PC-3 (cell line): ENCODE measurements at regions not wholly inside any gene's neighbourhood (a gene's known extent, or its start where the extent isn't known, plus 50 kb on each side); places are given as distances from the start of the nearest gene placed in this dataset.

Source experiments
- ATAC-seq: fragments of 200-7000 bp; cut with Tn5 transposase; 2 replicates; pipeline ENCODE4 v1.9.1; 2020; ENCODE audit warnings: mild to moderate bottlenecking, moderate library complexity
- BruUV-seq: library from RNA; stranded (reverse); fragments of 400-500 nt; replicated peaks from 2 replicates; lab custom pipeline; 2021; lab: Mats Ljungman, UMichigan
- CTCF ChIA-PET: fragments of 300-600 bp; sonication (Branson Sonifier 250); formaldehyde crosslinking; loops from one replicate; lab custom pipeline; 2022; ENCODE audit warnings: antibody characterized with exemption; lab: Charles Lee
- POLR2A ChIA-PET: fragments of 300-600 bp; sonication (Branson Sonifier 250); formaldehyde crosslinking; loops from one replicate; lab custom pipeline; 2022; ENCODE audit warnings: antibody characterized with exemption; ENCODE audit not compliant: unreplicated experiment; lab: Charles Lee
- DNase-seq: peaks from one replicate; pipeline ENCODE4 v3.0.0-alpha.2; 2015
- H2AFZ ChIP-seq: fragments of 300-600 bp; sonication (generic); 2 replicates; pipeline ENCODE4 v1.6.0; 2016; ENCODE audit warnings: antibody characterized with exemption, low read length
- H3F3A ChIP-seq: fragments of 300-600 bp; sonication (generic); one replicate; pipeline ENCODE4 v1.6.0; 2017; ENCODE audit warnings: antibody characterized with exemption, low read length, control low read depth, mild to moderate bottlenecking; ENCODE audit not compliant: unreplicated experiment
- H3K27ac ChIP-seq: fragments of 300-600 bp; sonication (generic); 2 replicates; pipeline ENCODE4 v1.5.1; 2016; ENCODE audit warnings: mild to moderate bottlenecking, low read length
- H3K27me3 ChIP-seq: fragments of 300-600 bp; sonication (generic); 2 replicates; pipeline ENCODE4 v1.6.1; 2016; ENCODE audit warnings: low read length, mixed read lengths
- H3K36me3 ChIP-seq: fragments of 300-600 bp; sonication (generic); 2 replicates; pipeline ENCODE4 v1.6.1; 2016; ENCODE audit warnings: low read depth, mixed run types, low read length, mixed read lengths
- H3K4me1 ChIP-seq: fragments of 300-600 bp; sonication (generic); 2 replicates; pipeline ENCODE4 v1.5.1; 2016; ENCODE audit warnings: low read length; ENCODE audit not compliant: insufficient read depth
- H3K4me2 ChIP-seq: fragments of 300-600 bp; sonication (generic); 2 replicates; pipeline ENCODE4 v1.6.0; 2016; ENCODE audit warnings: low read length
- H3K4me3 ChIP-seq: fragments of 300-600 bp; sonication (generic); 2 replicates; pipeline ENCODE4 v1.5.1; 2016; ENCODE audit warnings: mild to moderate bottlenecking, low read length, mixed read lengths
- H3K79me2 ChIP-seq: fragments of 300-600 bp; sonication (generic); 2 replicates; pipeline ENCODE4 v1.6.1; 2017; ENCODE audit warnings: low read length, mixed read lengths
- H3K9ac ChIP-seq: fragments of 300-600 bp; sonication (generic); 2 replicates; pipeline ENCODE4 v1.6.0; 2016; ENCODE audit warnings: mild to moderate bottlenecking, low read length
- H3K9me2 ChIP-seq: fragments of 300-600 bp; sonication (generic); replicated peaks from 2 replicates; pipeline ENCODE4 v1.6.1; 2016; ENCODE audit warnings: mixed run types, low read length, mixed read lengths
- H3K9me3 ChIP-seq: fragments of 300-600 bp; sonication (generic); 2 replicates; pipeline ENCODE4 v1.6.1; 2016; ENCODE audit warnings: low read length, mixed read lengths
- H4K20me1 ChIP-seq: fragments of 300-600 bp; sonication (generic); 2 replicates; pipeline ENCODE4 v1.6.1; 2016; ENCODE audit warnings: low read length, mixed read lengths
- CTCF ChIP-seq: fragments of 300-600 bp; sonication (generic); conservative IDR thresholded peaks from 2 replicates; pipeline ENCODE4 v1.5.1; 2017; ENCODE audit warnings: antibody characterized with exemption, low read depth, mild to moderate bottlenecking, low read length
- EZH2 ChIP-seq: fragments of 300-600 bp; sonication (generic); IDR thresholded peaks from one replicate; pipeline ENCODE4 v1.6.1; 2017; ENCODE audit warnings: antibody characterized with exemption, mild to moderate bottlenecking, low read length; ENCODE audit not compliant: unreplicated experiment
- EZH2phosphoT487 ChIP-seq: fragments of 300-600 bp; sonication (generic); IDR thresholded peaks from 2 replicates; pipeline ENCODE4 v1.6.1; 2018; ENCODE audit warnings: mild to moderate bottlenecking, antibody characterized with exemption, low read length, borderline replicate concordance
- intact Hi-C: fragments of 100-400 bp; cut with micrococcal nuclease; formaldehyde crosslinking; loops from 2 replicates; pipeline ENCODE4 v1.9.0; 2023

- Histone ChIP-seq H3K27me3 (no peaks in the 10 kb centered on the region), H2AFZ (no peak overlapping the region), H3K4me2 (no peak overlapping the region), H3K27ac (no peak overlapping the region), H3K9ac (no peak overlapping the region), H3K9me3 (no peaks in the 10 kb centered on the region), H3F3A (no peaks in the 10 kb centered on the region), H3K79me2 (no peaks in the 10 kb centered on the region), H4K20me1 (no peaks in the 10 kb centered on the region), H3K4me1 (peaks cover 6% of the 10 kb centered on the region; the same call in 1 of the 2 replicates), H3K36me3 (no peaks in the 10 kb centered on the region), H3K4me3 (no peak overlapping the region), H3K9me2 (no peaks in the 10 kb centered on the region)
- ChIA-PET CTCF (no interaction called here), POLR2A (no interaction called here)
- DNase-seq (no peak), ATAC-seq (no peak)
- BruUV-seq, result no TSS peak
- intact Hi-C loops, result no loop called here
- TF ChIP-seq EZH2, result no peak
- no peak for TF ChIP-seq CTCF
- no peak for TF ChIP-seq EZH2phosphoT487
Measured at GRCh38 chr9:17009071-17009470, 125.8 kb upstream of the CNTLN start.

- ChIA-PET POLR2A (no interaction called here), CTCF (interaction anchor here (0.6 kb wide), 1 partner anchor 860 kb away, joined by 3 read pairs; no protein-coding TSS in a partner anchor)
- Histone ChIP-seq H3K4me3 (peak overlapping the region; percentile 5; the same call in 1 of the 2 replicates), H3F3A (no peaks in the 10 kb centered on the region), H3K79me2 (no peaks in the 10 kb centered on the region), H3K36me3 (no peaks in the 10 kb centered on the region), H3K27ac (no peak overlapping the region), H3K9ac (no peak overlapping the region), H3K9me3 (no peaks in the 10 kb centered on the region), H3K27me3 (no peaks in the 10 kb centered on the region), H3K4me1 (peaks cover 7% of the 10 kb centered on the region; the same call in 1 of the 2 replicates), H3K9me2 (no peaks in the 10 kb centered on the region), H3K4me2 (peak overlapping the region; percentile 45; the same call in 1 of the 2 replicates), H2AFZ (peak overlapping the region; percentile 67), H4K20me1 (no peaks in the 10 kb centered on the region)
- BruUV-seq, result no TSS peak
- peak; percentile 58; the same call in 1 of the 2 replicates for ATAC-seq
- TF ChIP-seq EZH2phosphoT487, result no peak
- TF ChIP-seq CTCF, result no peak
- no peak for TF ChIP-seq EZH2
- intact Hi-C loops, result no loop called here
- DNase-seq, result peak; percentile 34
Measured at GRCh38 chr9:17005056-17005823, 129.6 kb upstream of the CNTLN start.

GRCh38 chr9:17004500-17004899 is 130.3 kb upstream of the CNTLN start:
- H3K4me2 ChIP-seq, result no peak overlapping the region
- H3K4me1 ChIP-seq, result peaks cover 7% of the 10 kb centered on the region; the same call in 1 of the 2 replicates
- H3F3A ChIP-seq, result no peaks in the 10 kb centered on the region
- TF ChIP-seq EZH2phosphoT487 (no peak), CTCF (no peak), EZH2 (no peak)
- no peaks in the 10 kb centered on the region for H3K9me3 ChIP-seq
- H3K4me3 ChIP-seq, result no peak overlapping the region
- H4K20me1 ChIP-seq, result no peaks in the 10 kb centered on the region
- no peaks in the 10 kb centered on the region for H3K79me2 ChIP-seq
- POLR2A ChIA-PET, result no interaction called here
- intact Hi-C loops, result no loop called here
- DNase-seq, result no peak
- no peak overlapping the region for H3K27ac ChIP-seq
- no TSS peak for BruUV-seq
- H3K27me3 ChIP-seq, result no peaks in the 10 kb centered on the region
- CTCF ChIA-PET, result no interaction called here
- no peak overlapping the region for H3K9ac ChIP-seq
- no peaks in the 10 kb centered on the region for H3K9me2 ChIP-seq
- no peaks in the 10 kb centered on the region for H3K36me3 ChIP-seq
- no peak overlapping the region for H2AFZ ChIP-seq
- ATAC-seq, result no peak
